ENCODE measurements at regions not wholly inside any gene's neighbourhood (a gene's known extent, or its start where the extent isn't known, plus 50 kb on each side); places are given as distances from the start of the nearest gene placed in this dataset.

DNA sequence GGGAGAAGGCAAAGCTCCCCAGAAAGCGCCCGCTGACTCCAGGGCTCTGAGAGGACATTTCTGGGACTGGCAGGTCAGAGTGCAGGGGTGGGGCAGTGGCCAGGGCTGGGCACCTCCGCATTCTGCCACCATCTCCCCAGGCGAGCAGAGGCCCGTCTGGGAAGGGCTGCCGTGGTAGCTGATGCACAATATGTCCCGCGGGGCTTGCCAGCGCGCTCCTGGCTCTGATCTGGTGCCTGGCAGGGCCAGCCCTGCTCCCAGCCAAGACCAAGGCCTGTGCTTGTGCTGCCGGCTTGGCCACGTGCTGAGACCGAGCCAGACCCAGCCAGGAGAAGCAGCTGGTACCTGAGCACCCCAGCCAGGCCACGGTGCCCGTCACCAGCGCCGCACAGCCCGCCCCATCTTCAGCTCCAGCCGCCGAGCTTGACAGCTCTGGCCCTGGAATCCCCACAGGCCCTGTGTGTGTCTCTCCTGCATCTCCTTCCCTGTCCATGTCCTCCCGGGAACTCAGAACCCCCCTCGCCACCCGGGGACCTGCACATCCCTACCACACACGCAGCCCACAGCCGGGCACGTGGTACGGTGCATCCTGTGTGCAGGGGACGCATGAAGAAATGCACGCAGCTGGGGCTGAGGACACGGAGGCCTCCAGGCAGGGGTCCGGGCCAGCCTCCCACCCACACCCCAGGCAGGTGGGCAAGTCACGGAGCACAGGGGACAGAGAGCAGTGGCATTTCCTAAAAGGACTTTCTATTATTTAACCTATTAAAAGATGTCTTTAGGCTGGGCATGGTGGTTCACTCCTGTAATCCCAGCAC, 68.6 kb upstream of the C14orf180 start:
- Histone ChIP-seq H3K9ac (ENCODE audit: low read length) (peak overlapping the region; percentile 58), H3K4me3 (ENCODE audit: low read length) (peak overlapping the region; percentile 46), H3K9me3 (ENCODE audit: low read length) (no peaks in the 10 kb centered on the region), H4K20me1 (ENCODE audit: insufficient read depth) (no peaks in the 10 kb centered on the region), H3K4me2 (ENCODE audit: low read length) (peak overlapping the region; percentile 17), H3F3A (ENCODE audit: insufficient read depth, low read length, poor library complexity, severe bottlenecking) (no peaks in the 10 kb centered on the region), H3K79me2 (replicated peaks; ENCODE audit: insufficient read depth, low read length) (no peaks in the 10 kb centered on the region), H3K27me3 (ENCODE audit: insufficient read depth, low read depth, low read length) (no peaks in the 10 kb centered on the region), H3K9me2 (ENCODE audit: insufficient read depth, low read length) (no peaks in the 10 kb centered on the region), H3K27ac (ENCODE audit: low read length) (peak overlapping the region; percentile 88), H3K36me3 (ENCODE audit: insufficient read depth, low read length) (no peaks in the 10 kb centered on the region), H2AFZ (ENCODE audit: low read depth, low read length) (no peak overlapping the region)
- TF ChIP-seq TAF1 (IDR thresholded peaks at IDR 0.05; ENCODE audit: low read depth) (no peak), EZH2 (IDR thresholded peaks at IDR 0.05; ENCODE audit: borderline replicate concordance, insufficient read depth, low read length, poor library complexity, severe bottlenecking) (no peak), RAD21 (conservative IDR thresholded peaks at IDR 0.05) (no peak), EP300 (conservative IDR thresholded peaks at IDR 0.05; ENCODE audit: poor library complexity, severe bottlenecking) (no peak), POLR2AphosphoS5 (IDR thresholded peaks at IDR 0.05) (no peak), SMC3 (conservative IDR thresholded peaks at IDR 0.05; ENCODE audit: poor library complexity) (no peak), MXI1 (conservative IDR thresholded peaks at IDR 0.05; ENCODE audit: poor library complexity, severe bottlenecking) (no peak), CTCF (IDR thresholded peaks at IDR 0.05; ENCODE audit: poor library complexity, severe bottlenecking) (no peak)
- TF ChIP-seq, protein P1, sequence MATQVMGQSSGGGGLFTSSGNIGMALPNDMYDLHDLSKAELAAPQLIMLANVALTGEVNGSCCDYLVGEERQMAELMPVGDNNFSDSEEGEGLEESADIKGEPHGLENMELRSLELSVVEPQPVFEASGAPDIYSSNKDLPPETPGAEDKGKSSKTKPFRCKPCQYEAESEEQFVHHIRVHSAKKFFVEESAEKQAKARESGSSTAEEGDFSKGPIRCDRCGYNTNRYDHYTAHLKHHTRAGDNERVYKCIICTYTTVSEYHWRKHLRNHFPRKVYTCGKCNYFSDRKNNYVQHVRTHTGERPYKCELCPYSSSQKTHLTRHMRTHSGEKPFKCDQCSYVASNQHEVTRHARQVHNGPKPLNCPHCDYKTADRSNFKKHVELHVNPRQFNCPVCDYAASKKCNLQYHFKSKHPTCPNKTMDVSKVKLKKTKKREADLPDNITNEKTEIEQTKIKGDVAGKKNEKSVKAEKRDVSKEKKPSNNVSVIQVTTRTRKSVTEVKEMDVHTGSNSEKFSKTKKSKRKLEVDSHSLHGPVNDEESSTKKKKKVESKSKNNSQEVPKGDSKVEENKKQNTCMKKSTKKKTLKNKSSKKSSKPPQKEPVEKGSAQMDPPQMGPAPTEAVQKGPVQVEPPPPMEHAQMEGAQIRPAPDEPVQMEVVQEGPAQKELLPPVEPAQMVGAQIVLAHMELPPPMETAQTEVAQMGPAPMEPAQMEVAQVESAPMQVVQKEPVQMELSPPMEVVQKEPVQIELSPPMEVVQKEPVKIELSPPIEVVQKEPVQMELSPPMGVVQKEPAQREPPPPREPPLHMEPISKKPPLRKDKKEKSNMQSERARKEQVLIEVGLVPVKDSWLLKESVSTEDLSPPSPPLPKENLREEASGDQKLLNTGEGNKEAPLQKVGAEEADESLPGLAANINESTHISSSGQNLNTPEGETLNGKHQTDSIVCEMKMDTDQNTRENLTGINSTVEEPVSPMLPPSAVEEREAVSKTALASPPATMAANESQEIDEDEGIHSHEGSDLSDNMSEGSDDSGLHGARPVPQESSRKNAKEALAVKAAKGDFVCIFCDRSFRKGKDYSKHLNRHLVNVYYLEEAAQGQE (IDR thresholded peaks at IDR 0.05; ENCODE audit: borderline replicate concordance) = no peak

GRCh38 chr14:104512061-104512460, 67.5 kb upstream of the C14orf180 start:
- H3K4me3 ChIP-seq (ENCODE audit: low read length) = no peak overlapping the region
- H3K9me3 ChIP-seq (ENCODE audit: low read length) = no peaks in the 10 kb centered on the region
- H3K79me2 ChIP-seq (replicated peaks; ENCODE audit: insufficient read depth, low read length) = no peaks in the 10 kb centered on the region
- TF ChIP-seq SMC3 (conservative IDR thresholded peaks at IDR 0.05; ENCODE audit: poor library complexity) = no peak
- TF ChIP-seq CTCF (IDR thresholded peaks at IDR 0.05; ENCODE audit: poor library complexity, severe bottlenecking) = no peak
- TF ChIP-seq, protein P1 (IDR thresholded peaks at IDR 0.05; ENCODE audit: borderline replicate concordance) = no peak
- no peak for TF ChIP-seq TAF1 (IDR thresholded peaks at IDR 0.05; ENCODE audit: low read depth)
- no peak for TF ChIP-seq RAD21 (conservative IDR thresholded peaks at IDR 0.05)
- H2AFZ ChIP-seq (ENCODE audit: low read depth, low read length) = no peak overlapping the region
- H3F3A ChIP-seq (ENCODE audit: insufficient read depth, low read length, poor library complexity, severe bottlenecking) = no peaks in the 10 kb centered on the region
- H3K9me2 ChIP-seq (ENCODE audit: insufficient read depth, low read length) = no peaks in the 10 kb centered on the region
- no peaks in the 10 kb centered on the region for H4K20me1 ChIP-seq (ENCODE audit: insufficient read depth)
- H3K36me3 ChIP-seq (ENCODE audit: insufficient read depth, low read length) = no peaks in the 10 kb centered on the region
- H3K27me3 ChIP-seq (ENCODE audit: insufficient read depth, low read depth, low read length) = no peaks in the 10 kb centered on the region
- H3K4me2 ChIP-seq (ENCODE audit: low read length) = no peak overlapping the region
- H3K9ac ChIP-seq (ENCODE audit: low read length) = no peak overlapping the region
- H3K27ac ChIP-seq (ENCODE audit: low read length) = no peak overlapping the region
